ENCODE measurements at regions not wholly inside any gene's neighbourhood (a gene's known extent, or its start where the extent isn't known, plus 50 kb on each side); places are given as distances from the start of the nearest gene placed in this dataset.

DNA sequence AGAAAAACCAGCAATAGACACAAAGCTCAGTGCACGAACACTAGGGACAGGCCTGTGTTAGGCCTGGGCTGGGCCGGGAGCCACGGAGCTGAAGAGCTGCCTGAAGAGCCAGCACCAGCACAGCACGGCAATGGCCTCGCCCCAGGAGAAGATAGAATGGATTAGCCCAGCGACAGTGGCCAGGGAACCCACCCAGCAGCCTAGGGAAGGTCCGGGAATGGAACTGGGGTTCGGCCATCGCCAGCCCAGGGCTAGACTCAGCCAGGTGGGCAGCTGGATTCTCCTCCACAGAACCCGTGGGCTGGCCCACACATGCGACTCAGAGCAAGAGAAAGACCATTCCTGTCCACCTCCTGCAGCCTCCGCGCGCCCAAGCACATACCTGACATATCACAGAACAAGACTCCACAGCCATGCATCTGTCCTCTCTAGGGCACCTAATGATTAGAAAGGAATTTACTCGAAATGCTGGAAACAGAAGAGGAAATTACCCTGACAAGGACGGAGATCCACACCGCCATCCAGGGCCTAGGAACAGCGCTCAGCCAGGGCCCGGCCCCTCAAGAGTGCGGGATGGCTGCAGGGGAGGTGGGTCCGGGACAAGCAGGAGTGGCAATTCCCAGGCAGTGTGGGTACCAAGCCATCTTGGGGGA, 82.8 kb downstream of the TMEM18 start:
- no peak overlapping the region for H2AFZ ChIP-seq (ENCODE audit: low read depth)
- no peak overlapping the region for H3K27ac ChIP-seq
- H3K4me2 ChIP-seq: no peak overlapping the region
- no peaks in the 10 kb centered on the region for H3K27me3 ChIP-seq (ENCODE audit: insufficient read depth, low read depth)
- TF ChIP-seq, protein P1, sequence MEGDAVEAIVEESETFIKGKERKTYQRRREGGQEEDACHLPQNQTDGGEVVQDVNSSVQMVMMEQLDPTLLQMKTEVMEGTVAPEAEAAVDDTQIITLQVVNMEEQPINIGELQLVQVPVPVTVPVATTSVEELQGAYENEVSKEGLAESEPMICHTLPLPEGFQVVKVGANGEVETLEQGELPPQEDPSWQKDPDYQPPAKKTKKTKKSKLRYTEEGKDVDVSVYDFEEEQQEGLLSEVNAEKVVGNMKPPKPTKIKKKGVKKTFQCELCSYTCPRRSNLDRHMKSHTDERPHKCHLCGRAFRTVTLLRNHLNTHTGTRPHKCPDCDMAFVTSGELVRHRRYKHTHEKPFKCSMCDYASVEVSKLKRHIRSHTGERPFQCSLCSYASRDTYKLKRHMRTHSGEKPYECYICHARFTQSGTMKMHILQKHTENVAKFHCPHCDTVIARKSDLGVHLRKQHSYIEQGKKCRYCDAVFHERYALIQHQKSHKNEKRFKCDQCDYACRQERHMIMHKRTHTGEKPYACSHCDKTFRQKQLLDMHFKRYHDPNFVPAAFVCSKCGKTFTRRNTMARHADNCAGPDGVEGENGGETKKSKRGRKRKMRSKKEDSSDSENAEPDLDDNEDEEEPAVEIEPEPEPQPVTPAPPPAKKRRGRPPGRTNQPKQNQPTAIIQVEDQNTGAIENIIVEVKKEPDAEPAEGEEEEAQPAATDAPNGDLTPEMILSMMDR (conservative IDR thresholded peaks at IDR 0.05; ENCODE audit: low read depth, low read length): no peak
- no peaks in the 10 kb centered on the region for H3K79me2 ChIP-seq (ENCODE audit: insufficient read depth, low read depth)
- H3K4me3 ChIP-seq (IDR thresholded peaks at IDR 0.05; ENCODE audit: insufficient read depth, low read depth, low read length): no peak overlapping the region
- no peak overlapping the region for H3K9ac ChIP-seq
- no peaks in the 10 kb centered on the region for H3K36me3 ChIP-seq (ENCODE audit: insufficient read depth)
- no peaks in the 10 kb centered on the region for H3K4me1 ChIP-seq (ENCODE audit: low read depth, poor library complexity, severe bottlenecking)
- H4K20me1 ChIP-seq (ENCODE audit: insufficient read depth): no peaks in the 10 kb centered on the region

DNA sequence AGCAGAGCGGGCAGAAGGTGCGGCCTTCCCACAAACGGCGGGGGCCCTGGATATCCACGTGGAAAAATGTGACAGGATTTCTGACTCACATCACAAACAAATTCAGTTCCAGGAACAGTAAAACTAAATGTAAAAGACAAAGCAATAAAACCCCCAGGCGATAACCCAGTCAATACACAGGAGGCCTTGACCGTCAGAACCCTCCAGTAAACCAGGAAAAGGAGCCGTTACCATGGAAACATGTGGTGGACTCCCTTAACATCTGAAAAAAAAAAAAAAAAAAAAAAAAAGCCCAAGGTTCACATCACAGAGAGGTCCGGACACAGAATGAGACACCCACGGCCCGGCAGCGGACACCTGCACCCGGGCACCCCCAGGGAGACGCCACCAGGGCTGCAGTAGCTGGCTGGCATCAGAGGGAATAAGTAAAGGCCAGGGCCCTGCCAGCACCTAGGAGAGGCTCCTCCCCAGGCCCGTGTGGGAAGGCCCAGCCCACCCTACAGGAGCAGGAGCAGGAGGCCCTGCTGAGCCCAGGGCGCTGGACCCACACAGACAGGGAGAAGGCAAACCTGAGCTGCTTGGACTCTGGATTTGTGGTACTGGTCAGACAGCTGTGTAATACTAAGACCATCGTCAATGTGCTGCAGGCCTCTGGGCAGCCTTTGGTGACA, 83.7 kb downstream of the TMEM18 start:
- Histone ChIP-seq H3K79me2 (ENCODE audit: insufficient read depth, low read depth) (no peaks in the 10 kb centered on the region), H4K20me1 (ENCODE audit: insufficient read depth) (no peaks in the 10 kb centered on the region), H3K4me1 (ENCODE audit: low read depth, poor library complexity, severe bottlenecking) (no peaks in the 10 kb centered on the region), H2AFZ (ENCODE audit: low read depth) (no peak overlapping the region), H3K9ac (no peak overlapping the region), H3K27ac (no peak overlapping the region), H3K27me3 (ENCODE audit: insufficient read depth, low read depth) (no peaks in the 10 kb centered on the region), H3K4me3 (IDR thresholded peaks at IDR 0.05; ENCODE audit: insufficient read depth, low read depth, low read length) (no peak overlapping the region), H3K4me2 (no peak overlapping the region), H3K36me3 (ENCODE audit: insufficient read depth) (no peaks in the 10 kb centered on the region)
- TF ChIP-seq, protein P1 (conservative IDR thresholded peaks at IDR 0.05; ENCODE audit: low read depth, low read length): no peak

DNA sequence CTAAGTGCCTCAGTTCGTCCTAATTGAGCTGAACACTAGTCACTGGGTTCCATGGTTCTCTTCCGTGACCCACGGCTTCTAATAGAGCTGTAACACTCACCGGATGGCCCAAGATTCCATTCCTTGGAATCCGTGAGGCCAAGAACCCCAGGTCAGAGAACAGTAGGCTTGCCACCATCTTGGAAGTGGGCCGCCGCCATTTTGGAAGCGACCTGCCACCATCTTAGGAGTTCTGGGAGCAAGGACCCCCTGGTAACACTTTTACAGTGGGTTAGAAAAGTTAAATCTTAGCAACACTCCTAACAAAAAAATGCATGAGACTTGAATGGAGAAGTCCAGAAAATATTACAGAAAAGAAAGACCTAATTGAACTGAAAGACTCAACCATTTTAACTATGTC, 84.5 kb downstream of the TMEM18 start:
- H2AFZ ChIP-seq (ENCODE audit: low read depth): no peak overlapping the region
- H3K4me3 ChIP-seq (IDR thresholded peaks at IDR 0.05; ENCODE audit: insufficient read depth, low read depth, low read length): no peak overlapping the region
- TF ChIP-seq, protein P1 (conservative IDR thresholded peaks at IDR 0.05; ENCODE audit: low read depth, low read length): no peak
- no peak overlapping the region for H3K9ac ChIP-seq
- no peaks in the 10 kb centered on the region for H3K79me2 ChIP-seq (ENCODE audit: insufficient read depth, low read depth)
- no peaks in the 10 kb centered on the region for H3K4me1 ChIP-seq (ENCODE audit: low read depth, poor library complexity, severe bottlenecking)
- no peaks in the 10 kb centered on the region for H4K20me1 ChIP-seq (ENCODE audit: insufficient read depth)
- no peak overlapping the region for H3K4me2 ChIP-seq
- no peaks in the 10 kb centered on the region for H3K27me3 ChIP-seq (ENCODE audit: insufficient read depth, low read depth)
- no peaks in the 10 kb centered on the region for H3K36me3 ChIP-seq (ENCODE audit: insufficient read depth)
- no peak overlapping the region for H3K27ac ChIP-seq

DNA sequence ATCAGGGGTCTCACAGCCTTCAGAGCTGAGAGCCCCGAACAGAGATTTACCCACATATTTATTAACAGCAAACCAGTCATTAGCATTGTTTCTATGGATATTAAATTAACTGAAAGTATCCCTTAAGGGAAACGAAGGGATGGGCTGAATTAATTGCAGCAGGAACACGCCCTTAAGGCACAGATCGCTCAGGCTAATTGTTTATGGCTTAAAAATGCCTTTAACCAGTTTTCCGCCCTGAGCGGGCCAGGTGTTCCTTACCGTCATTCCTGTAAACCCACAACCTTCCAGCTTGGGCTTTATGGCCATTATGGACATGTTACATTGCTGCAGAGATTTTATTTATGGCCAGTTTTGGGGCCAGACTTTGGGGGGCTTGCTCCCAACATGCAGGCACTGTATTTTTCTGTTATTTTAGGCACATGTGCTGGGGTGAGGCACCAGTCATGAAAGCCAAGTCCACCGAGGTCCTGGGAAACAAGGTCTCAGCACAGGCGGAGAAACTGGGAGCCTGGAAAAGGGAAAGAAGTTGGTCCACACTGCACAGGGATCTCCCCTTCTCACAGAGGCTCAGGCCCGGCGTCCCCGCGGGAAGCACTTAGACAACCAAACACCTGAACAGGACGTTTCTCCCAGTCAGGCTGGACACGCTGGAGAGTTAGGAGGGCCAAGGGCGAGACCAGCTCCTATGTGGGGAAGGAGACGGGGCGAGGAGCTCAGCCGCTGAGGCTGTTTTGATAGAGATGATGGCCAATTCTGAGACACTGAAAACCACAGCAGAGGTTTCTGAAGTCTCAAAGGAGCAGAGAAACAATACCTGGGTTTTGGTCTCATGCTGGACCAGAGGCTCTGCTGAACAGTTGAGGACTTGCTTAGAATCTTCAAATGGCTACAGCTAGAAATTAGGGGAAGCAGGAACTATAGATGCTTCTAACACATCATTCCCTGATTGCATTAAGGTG, 86.7 kb downstream of the TMEM18 start:
- no peak overlapping the region for H3K4me2 ChIP-seq
- H3K4me1 ChIP-seq (ENCODE audit: low read depth, poor library complexity, severe bottlenecking): peaks cover 4% of the 10 kb centered on the region
- no peak overlapping the region for H3K4me3 ChIP-seq (IDR thresholded peaks at IDR 0.05; ENCODE audit: insufficient read depth, low read depth, low read length)
- TF ChIP-seq, protein P1 (conservative IDR thresholded peaks at IDR 0.05; ENCODE audit: low read depth, low read length): no peak
- no peak overlapping the region for H3K27ac ChIP-seq
- no peaks in the 10 kb centered on the region for H3K27me3 ChIP-seq (ENCODE audit: insufficient read depth, low read depth)
- no peak overlapping the region for H2AFZ ChIP-seq (ENCODE audit: low read depth)
- H3K36me3 ChIP-seq (ENCODE audit: insufficient read depth): no peaks in the 10 kb centered on the region
- no peaks in the 10 kb centered on the region for H3K79me2 ChIP-seq (ENCODE audit: insufficient read depth, low read depth)
- H4K20me1 ChIP-seq (ENCODE audit: insufficient read depth): no peaks in the 10 kb centered on the region
- H3K9ac ChIP-seq: no peak overlapping the region
